HG02759 (cell line): ENCODE measurements at regions not wholly inside any gene's neighbourhood (a gene's known extent, or its start where the extent isn't known, plus 50 kb on each side); places are given as distances from the start of the nearest gene placed in this dataset.
"Not testable (repeated sequence)": the region's sequence is repeated elsewhere in the genome, so short reads cannot be mapped to it uniquely, and the experiment has no call there.

Experiments used
- ATAC-seq: cut with Tn5 transposase; IDR thresholded peaks from one replicate; pipeline ENCODE4 v1.9.1; 2021; ENCODE audit warnings: mild to moderate bottlenecking, moderate library complexity; ENCODE audit not compliant: unreplicated experiment

DNA sequence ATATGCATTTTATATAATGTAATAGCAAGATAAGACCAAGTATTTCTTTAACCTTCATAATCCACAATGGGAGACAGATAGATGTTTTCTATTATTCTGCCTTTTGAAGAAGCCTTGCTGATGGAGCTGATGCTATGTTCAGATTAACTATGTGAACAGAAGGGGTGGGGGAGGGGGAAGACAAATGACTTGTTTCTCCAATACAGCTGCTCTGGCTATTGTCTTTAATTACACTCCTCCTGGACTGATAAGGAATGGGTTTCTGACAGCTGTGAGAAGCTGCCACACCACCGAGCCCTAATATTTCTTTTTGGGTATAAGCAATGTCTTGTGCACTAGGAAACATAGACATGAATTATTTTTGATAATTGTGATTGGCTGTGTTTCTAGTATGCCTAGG lies 62.0 kb downstream of the CAVIN4 start:
- no peak for ATAC-seq

GRCh38 chr9:100640447-100641050 lies 62.7 kb downstream of the CAVIN4 start:
- no peak for ATAC-seq

DNA sequence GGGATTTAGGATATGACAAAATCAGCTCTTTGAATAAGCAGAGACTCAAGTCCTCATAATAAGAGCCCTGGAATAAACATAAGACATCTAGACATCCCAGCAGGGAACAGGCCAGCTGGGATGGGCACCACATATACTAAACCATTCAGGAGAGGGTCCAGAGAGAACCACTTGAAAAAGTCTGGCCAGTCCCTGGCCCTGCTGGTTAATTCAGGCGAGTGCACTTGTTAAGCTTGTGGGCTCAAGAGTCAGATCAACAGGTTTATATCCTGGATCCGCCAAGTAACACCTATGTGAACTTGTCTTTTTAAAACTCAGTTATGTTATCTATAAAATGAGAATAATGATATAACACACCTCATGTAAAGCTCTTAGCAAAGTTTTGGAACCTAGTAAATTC lies 63.3 kb downstream of the CAVIN4 start:
- no peak for ATAC-seq

DNA sequence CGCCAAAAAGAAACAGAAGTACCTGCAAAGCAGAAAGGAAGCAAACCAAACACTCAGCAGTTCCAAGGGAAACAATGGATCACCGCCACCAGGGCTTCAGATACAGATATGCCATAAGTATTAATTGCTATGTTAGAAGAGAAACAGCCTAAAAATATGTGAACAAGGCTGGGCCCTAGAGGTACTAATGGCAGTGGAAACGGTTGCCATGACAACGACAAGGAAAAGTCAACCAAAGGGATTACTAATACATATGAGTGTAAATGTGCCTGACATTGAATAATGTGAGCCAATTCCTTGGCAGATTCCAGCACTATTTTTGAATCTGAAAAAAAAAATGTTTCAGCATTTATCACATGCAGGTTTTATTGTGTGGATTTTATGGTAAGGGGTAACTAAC lies 75.0 kb downstream of the CAVIN4 start:
- no peak for ATAC-seq

GRCh38 chr9:100653643-100654334 lies 75.9 kb downstream of the CAVIN4 start:
- no peak for ATAC-seq

- not testable (repeated sequence) for ATAC-seq
Observed at GRCh38 chr9:100656851-100657250, 79.0 kb downstream of the CAVIN4 start.

GRCh38 chr9:100661668-100662067 lies 83.8 kb downstream of the CAVIN4 start:
- no peak for ATAC-seq

- ATAC-seq: no peak
Observed at GRCh38 chr9:100662122-100662521, 84.2 kb downstream of the CAVIN4 start.

DNA sequence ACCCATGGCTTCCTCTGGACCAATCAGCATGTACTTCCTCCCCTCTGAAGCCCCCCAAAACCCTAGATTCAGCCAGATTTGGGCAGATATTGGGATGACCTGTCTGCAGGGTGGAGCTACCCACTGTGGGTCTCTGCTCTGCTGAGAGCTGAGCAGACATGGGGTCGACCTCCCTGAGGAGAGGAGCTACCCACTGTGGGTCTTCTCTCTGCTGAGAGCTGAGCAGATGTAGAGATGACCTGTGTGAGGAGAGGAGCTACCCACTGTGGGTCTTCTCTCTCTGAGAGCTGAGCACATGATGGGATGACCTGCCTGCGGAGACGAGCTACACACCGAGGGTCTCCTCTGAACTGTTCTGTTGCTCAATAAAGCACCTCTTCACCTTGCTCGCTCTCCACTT lies 89.6 kb downstream of the CAVIN4 start:
- ATAC-seq: no peak

DNA sequence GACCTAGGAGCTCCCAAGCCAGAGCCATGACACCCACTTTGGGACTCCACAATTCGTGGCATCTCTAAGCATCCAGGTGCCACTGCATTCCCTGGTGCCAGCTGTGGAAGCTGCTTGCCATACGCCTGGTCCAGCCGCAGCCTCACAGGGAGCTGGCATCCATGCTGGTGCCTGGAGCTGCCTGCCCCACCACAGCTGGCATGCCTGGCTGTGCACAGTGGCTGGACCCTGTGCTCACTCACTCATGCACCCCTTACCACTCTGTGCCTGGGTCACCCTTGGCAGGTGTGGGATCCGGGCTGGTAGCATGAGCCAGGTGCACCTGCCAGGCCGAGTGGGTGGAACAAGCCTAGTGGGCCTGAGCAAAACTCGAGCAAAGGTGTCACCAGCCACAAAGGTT lies 90.1 kb downstream of the CAVIN4 start:
- ATAC-seq: no peak

- ATAC-seq: no peak
Observed at GRCh38 chr9:100669968-100670367, 92.1 kb downstream of the CAVIN4 start.

DNA sequence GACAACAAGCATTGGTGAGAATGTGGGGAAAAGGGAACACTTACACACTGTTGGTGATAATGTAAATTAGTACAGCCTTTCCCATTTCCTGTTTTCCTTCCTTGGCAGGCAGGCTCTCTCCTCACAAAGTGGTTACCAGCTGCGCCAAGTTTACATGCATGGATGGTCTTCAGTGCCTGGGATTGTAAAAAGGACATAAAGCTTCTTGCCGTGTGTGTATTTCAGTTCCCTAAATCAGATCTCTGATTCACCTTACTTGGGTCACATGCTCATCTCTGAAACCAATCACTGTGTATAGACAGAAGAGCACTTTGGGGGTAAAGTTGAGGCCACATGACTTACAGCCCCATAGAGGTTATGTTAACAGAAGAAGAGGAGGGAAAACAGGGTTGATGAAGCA lies 92.8 kb downstream of the CAVIN4 start:
- ATAC-seq: peak; percentile 84

DNA sequence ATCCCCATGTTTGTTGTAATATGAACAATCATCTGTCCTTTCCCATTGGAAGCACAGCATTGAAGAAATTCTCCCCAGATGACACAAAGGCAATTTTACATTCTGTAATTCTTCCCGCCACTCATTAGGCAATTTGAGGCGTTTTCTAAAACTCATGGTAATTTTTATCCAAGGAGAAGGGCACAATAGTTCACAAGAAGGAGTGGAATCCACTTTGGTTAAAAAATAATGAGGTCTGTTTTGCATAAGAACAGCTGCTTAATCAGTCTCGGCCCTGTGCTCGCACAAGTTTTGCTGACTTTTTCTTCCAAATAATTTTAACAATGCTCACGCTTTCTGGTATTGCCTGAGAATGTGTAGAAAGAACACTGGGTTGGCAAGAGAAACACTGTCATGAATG lies 94.0 kb downstream of the CAVIN4 start:
- no peak for ATAC-seq

DNA sequence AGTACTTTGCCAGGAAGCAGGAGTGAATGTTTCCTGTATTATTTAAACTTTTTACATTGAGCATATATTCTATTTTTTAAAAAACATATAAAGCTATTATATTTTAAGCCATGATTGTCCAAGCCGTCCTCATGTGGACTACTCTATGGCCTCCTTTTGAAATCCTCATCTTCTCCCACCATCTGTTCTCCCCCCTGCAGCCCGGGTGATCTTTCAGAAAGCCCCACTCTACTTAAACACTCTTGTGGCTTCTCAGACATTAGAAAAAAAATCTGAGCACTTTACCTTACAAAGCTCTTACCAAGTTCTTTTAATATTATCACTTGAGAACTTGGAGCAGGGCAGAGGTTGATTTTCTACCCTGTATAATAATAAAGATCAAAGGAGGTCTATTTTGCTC lies 95.4 kb downstream of the CAVIN4 start:
- no peak for ATAC-seq

DNA sequence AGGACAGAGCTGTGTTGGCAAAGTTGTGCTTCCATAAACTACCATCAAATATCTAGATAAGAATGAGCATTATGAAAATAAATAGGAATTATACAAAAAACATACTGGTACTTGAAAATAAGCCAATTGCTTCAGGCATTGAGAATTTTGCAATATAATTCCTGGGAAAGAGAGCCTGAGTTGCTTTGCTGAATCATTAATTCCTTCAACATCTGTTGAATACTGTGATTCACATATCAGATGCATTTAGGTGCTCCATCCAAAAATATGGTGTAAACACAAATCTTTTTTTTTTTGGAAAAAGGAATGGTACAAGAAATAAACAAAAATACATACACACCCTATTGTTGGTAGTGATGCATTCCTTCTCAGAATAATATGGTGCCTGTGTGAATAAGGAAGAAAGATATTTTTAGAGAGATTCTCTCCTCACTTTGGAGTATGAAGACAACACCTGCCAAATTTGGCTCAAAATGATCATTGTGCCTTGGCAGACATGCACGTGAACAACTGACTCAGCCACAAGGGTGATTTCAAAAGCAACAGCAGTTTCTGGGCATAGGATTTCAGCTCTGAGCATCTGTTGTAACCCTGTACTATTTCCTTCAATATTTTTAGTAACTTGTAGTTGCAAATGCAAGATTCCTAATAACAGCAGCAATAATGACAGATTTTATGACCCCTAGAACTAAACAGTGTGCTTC lies 96.7 kb downstream of the CAVIN4 start:
- no peak for ATAC-seq

GRCh38 chr9:100679834-100680233 lies 102.0 kb downstream of the CAVIN4 start:
- no peak for ATAC-seq

DNA sequence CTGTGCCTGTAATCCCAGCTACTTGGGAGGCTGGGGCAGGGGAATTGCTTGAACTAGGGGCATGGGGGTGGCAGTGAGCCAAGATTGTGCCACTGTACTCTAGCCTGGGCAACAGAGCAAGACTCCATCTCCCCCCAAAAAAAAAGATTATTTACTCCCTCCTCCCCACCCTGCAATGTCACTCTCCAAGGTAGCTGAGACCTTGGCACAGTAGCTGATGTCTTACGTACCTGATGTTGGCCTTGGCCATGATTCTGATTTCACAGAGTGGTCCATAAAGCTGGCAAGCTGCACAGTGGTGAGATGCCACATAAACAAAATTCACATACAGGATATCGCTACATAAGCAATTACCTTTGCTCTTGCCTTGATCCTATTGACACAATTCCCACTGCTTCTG lies 108.5 kb downstream of the CAVIN4 start:
- no peak for ATAC-seq

GRCh38 chr9:100689635-100690034 lies 111.8 kb downstream of the CAVIN4 start:
- ATAC-seq: peak; percentile 84

GRCh38 chr9:100690438-100690837 lies 112.6 kb downstream of the CAVIN4 start:
- no peak for ATAC-seq

- no peak for ATAC-seq
Observed at GRCh38 chr9:100697339-100697738, 119.5 kb downstream of the CAVIN4 start.

DNA sequence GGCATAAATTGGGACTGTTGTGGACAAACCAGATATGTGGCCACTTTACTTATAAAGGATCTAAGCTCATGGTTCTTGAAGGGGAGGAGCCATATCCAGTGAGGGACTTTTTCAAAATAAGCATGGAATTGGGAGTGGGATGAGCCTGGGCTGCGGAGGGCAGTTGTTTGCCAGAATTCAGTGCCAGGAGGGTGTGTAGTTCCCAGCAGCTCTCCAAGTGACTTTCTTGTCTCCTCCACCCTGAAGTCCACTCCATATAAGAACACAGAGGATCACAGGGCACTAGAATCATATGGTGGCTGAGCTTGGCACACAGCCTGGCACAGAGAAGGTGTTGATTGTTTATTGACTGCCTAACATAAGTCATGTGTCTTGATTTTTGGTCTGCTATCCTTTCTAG lies 121.1 kb downstream of the CAVIN4 start:
- ATAC-seq: no peak

DNA sequence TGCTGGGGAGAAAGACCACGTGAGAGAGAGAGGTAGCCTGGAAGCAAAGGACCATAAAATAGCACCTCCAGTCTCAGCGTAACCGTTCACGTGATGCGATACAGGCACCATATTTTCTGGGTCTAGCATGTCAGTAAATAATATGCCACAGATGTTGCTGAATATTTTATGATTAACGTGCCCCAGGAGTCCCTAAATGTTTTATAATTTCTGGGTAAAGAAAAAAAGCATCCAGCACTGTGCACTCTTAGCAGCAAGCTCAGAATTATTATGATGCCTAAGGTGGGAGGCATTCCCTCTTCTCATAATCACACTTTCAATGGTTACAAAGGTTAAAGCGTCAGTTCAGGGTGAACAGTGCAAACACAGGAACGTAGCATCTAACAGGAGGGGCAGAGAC lies 121.8 kb downstream of the CAVIN4 start:
- ATAC-seq: no peak
